ENCODE measurements at regions not wholly inside any gene's neighbourhood (a gene's known extent, or its start where the extent isn't known, plus 50 kb on each side); places are given as distances from the start of the nearest gene placed in this dataset.
A peak's percentile ranks its signal among the peaks of the same experiment; 100 is the strongest.

DNA sequence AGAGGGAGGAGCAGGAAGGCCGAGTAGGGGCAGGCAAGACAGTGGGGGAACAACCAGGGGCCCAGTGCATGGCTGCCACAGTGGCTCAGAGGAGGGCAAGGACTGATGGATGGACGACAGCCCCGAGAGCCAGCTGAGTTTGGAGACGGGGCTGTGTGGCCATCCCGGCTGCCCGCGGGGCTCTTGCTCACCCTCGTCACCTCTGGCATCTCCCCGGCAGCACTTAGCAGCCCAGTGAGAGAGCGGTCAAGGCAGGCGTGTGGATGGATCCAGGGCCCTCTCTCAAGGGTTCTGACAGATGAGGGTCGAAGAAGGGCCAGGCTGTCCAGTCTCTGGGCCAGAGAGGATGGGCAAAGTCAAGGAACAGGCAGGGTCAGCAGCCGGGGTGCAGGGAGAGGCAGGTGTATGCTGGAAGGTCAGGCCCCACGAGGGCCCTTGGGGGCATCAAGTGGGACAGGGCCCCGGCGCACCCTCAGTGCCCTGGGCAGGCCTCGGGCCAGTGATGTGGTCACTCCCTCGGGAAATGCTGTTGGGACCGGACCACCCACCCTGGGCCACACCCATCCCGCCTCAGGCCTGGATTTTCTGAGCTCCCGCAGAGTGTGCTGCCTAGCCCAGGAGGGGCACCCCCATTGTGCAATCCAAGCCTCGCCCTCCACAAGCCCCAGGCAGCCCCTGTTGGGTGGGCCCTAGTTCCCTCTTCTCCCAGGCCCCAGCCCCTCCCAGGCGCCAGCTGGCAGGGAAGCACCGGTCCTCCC, 56.4 kb upstream of the TPM4 start:
- DNase-seq, result no peak
- ATAC-seq, result no peak
- intact Hi-C loops (cut with DNase I), result no loop called here

DNA sequence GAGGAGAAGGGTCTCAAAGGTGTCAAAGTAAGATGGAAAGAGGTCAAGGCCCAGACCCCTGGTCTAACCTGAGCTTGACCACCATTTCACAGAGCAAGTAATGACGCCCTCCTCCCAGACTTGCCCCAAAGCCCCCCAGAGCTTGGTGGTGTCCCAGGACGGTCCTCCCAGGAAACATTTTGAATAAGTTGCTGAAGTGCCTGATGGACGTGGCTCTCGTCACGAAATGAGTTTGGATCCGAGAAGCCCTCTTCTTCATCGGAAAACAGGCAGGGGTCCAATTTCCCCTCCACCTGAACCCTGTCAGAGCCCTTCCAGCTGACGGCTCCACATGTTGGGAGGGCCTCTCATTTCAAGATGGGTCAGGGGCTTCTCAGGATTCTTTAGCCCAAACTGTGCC, 54.5 kb upstream of the TPM4 start:
- intact Hi-C loops (cut with DNase I), result no loop called here
- DNase-seq, result no peak

DNA sequence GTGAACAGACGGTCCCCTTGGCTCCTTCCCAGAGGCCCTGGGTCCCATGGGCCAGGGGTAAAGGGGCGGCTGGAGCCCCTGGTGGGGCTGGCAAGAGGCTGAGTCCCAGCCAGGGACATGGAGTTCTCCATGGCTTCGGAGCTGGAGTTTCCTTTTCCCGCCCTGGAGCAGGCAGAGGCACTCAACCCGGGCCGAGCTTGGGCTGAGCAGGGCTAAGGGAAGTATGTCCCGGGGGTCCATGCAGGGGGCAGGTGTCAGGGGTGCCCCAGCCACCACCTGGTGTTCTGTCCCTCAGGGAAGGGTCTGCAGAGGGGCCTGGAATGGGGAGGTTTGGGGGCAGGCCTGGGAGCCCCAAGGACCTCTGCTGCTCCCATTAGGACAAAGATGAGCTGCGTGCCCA, 54.0 kb upstream of the TPM4 start:
- ATAC-seq, result no peak
- DNase-seq, result no peak
- intact Hi-C loops (cut with DNase I), result no loop called here

More for the DNA sequence above, 54.5 kb upstream of the TPM4 start:
- no peak for ATAC-seq

DNA sequence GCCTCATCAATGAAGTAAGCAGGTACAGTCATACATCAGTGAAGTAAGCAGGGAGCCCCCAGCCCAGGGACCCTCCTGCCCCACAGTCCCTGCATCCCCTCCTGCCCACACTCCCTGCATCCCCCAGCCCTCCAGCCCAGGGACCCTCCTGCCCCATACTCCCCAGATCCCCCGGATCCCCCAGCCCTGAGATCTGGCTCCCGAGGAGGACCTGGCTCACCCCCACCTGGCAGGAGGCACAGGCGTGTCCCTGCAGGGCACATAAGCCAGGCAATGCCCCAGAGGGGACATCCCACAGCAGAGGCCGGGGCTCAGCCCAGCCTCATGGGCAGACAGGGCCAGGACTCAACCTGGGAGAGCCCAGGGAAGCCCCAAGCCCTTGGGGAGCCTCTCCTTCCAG, 53.6 kb upstream of the TPM4 start:
- no peak for ATAC-seq
- no peak for DNase-seq
- intact Hi-C loops (cut with DNase I), result no loop called here

DNA sequence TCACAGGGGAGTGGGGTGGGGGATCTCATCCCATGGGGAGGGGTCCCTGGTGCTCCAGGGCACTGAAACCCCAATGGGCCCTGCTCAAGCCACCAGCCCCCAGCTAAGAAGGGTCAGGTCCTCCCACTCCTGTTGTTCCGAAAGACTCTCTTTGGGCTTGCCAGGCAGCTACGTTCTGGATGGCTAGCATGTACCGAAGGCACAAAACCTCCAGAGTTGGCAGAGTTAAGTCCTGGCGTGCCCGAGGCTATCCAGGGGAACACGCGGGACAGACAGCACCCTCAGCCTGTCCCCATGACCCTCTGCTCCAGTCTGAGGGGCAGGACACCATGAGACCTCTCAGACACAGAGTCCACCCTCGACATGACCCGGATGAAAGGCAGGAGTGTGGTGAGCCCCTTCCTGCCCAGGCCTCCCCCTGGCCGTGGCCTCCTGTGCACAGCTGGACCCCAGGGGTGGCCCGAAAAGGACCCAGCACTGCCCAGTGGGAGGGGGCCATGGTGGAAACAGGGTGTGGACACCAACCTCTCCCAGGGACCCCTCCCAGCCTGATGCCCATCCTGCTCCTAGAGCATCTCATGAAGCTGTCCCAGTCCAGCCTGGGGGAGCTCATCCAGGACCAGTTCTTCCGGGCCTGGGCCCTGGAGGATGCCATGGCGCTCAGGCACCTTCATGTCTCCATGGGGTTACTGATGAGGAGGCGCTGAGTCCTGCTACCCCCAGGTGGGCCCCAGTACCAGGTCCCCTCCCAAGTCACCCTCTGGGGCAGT, 53.0 kb upstream of the TPM4 start:
- intact Hi-C loops (cut with DNase I), result no loop called here
- ATAC-seq, result no peak
- no peak for DNase-seq

DNA sequence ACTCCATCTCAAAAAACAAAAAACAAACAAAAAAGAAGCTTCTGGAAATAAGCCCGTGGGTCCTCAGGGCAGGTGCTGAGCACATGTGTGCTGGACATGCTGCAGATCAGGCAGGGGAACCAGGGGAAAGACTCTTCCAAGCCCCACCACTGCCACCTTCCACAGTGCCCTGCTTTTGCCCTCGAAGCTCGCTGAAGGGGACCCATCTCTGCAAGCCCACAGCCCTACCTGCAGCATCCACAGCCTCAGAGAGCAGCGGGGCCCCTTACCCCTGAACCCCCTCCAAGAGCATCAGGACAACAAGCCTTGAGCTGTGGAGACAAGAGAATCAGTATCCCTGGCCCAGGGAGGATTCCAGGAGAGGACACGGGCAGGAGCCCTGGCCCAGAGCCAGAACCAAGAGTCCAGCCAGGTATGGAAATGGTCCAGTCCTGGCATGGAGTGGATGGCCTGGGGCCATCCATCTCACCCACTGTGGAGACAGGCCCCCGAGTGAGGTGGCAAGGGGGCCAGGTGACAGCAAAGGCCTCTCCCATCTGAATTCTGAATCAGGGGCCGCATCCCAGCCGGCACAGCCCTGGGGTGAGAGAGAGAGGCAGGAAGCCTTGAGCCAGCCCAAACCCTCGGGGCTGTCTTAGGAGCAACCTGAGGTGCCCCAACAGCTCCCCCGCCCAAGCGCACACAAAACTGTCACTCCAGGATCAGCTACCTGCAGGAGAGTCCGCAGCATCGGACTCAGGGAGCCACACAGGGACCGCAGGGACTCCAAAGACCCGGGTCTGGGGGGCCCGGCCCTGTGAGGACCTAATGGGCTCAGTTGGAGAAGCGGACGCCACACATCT, 51.8 kb upstream of the TPM4 start:
- intact Hi-C loops (cut with DNase I), result no loop called here
- DNase-seq (peak; percentile 12), ATAC-seq (no peak)

DNA sequence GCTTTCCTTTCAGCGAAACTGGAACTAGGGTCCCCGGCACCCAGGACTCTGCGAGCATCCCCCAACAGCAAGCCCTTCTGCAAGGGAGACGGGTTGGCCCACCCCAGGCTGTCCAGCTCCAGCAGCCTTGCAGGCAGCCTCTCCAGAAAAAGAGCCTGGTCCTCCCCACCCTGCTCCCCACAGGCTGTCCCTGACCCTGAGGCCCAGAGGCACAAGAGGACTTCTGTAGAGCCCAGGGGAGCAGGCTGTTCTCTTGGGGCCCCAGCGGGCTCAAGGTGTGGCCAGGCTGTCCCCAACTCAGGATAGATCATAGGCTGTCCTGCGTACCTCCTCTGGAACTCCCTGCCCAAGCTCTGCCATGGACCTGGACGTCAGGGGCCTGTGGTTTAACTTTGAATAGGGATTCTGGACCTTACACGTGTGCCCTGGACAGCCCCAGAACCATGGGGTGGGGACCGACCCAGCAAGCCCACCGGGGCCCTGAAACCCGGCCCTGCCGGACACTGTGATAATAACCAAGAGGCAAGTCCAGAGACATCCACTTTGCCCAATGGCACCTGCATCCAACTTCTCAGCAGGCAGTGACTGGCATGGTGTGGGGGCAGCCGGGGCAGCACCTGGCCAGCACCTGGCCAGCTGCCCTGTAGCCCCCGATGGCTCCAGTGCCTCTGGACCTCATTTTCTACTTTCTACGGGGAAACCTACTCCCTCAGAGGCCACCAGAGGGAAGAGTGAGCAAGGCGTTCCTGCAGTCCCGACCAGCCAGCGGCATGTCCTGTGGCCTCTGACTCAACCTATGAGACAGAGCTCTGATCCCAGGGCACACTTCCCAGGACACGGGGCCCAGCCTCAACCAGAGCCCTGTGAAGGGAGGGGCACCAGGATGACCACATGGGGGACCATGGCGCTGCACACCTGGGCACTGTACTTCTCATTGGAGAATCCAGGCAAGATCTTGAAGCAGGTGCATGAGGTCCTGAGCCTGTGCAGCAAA, 50.9 kb upstream of the TPM4 start:
- intact Hi-C loops (cut with DNase I), result no loop called here
- DNase-seq, result peak; percentile 34
- ATAC-seq, result peak in 1 of 2 donors; percentile 66

DNA sequence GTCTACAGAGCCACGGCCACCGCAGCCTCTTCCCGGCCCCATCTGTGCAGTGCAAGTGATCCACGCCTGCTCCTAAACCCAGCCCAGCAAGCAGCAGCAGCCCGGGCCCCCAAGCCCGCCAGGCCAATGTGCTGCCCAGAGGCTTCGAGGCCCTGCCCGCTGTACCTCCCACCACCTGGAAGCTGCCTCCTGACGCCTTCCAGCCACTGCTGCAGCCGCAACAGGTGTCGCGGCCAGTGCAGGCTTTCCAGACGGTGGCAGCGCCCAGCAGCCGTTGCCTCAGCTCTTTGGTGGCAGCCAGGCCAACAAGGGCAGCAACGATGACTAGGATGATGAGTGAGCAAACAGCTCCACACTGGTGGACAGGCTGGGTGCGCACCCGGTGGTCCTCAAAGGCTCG, 50.2 kb upstream of the TPM4 start:
- DNase-seq (peak; percentile 12), ATAC-seq (no peak)
- intact Hi-C loops (cut with DNase I), result no loop called here

Measured in left cardiac atrium (tissue), 4 donors.